H1 (cell line): ENCODE measurements at regions not wholly inside any gene's neighbourhood (a gene's known extent, or its start where the extent isn't known, plus 50 kb on each side); places are given as distances from the start of the nearest gene placed in this dataset.

Experiments
- CTCF ChIA-PET: fragments of 300-600 bp; sonication (Branson Sonifier 250); formaldehyde crosslinking; loops from one replicate; lab custom pipeline; 2021; ENCODE audit not compliant: partially characterized antibody; lab: Charles Lee
- POLR2A ChIA-PET: fragments of 300-600 bp; sonication (Branson Sonifier 250); formaldehyde crosslinking; loops from one replicate; lab custom pipeline; 2021; ENCODE audit warnings: inconsistent platforms; ENCODE audit not compliant: partially characterized antibody; lab: Charles Lee
- DNase-seq, 2 experiments: peaks; one replicate each; pipeline versions ENCODE4 v3.0.0 to v3.0.0-alpha.2; 2010 to 2022; ENCODE audit warnings: low spot score in 2 of 2, low read depth in 1 of 2, mixed read lengths in 1 of 2
- FAIRE-seq: peaks from 2 replicates; lab custom pipeline; 2011; peaks lifted over from hg19 to GRCh38; lab: Jason Lieb, UNC
- H2AFZ ChIP-seq: 2 replicates; pipeline ENCODE4 v1.8.1; 2012; ENCODE audit warnings: low read length, inconsistent platforms
- H2AK5ac ChIP-seq: 2 replicates; pipeline ENCODE4 v1.6.1; 2013; ENCODE audit warnings: low read depth, low read length
- H2BK120ac ChIP-seq: replicated peaks from 2 replicates; pipeline ENCODE3; 2013; ENCODE audit warnings: low read depth, low read length, inconsistent platforms
- H2BK12ac ChIP-seq: 2 replicates; pipeline ENCODE4 v1.6.1; 2013; ENCODE audit warnings: low read depth, low read length
- H2BK15ac ChIP-seq: 2 replicates; pipeline ENCODE4 v1.6.1; 2013; ENCODE audit warnings: low read length
- H2BK20ac ChIP-seq: 2 replicates; pipeline ENCODE4 v1.6.1; 2013; ENCODE audit warnings: low read length
- H2BK5ac ChIP-seq: 2 replicates; pipeline ENCODE4 v1.6.1; 2013; ENCODE audit warnings: low read depth, low read length
- H3K14ac ChIP-seq: 2 replicates; pipeline ENCODE4 v1.6.1; 2013; ENCODE audit warnings: inconsistent platforms; ENCODE audit not compliant: insufficient read length
- H3K18ac ChIP-seq: 2 replicates; pipeline ENCODE4 v1.6.1; 2013; ENCODE audit warnings: low read length; ENCODE audit errors: extremely low read depth
- H3K23ac ChIP-seq: 2 replicates; pipeline ENCODE4 v1.6.1; 2013; ENCODE audit warnings: inconsistent platforms; ENCODE audit not compliant: insufficient read length
- H3K23me2 ChIP-seq: 2 replicates; pipeline ENCODE4 v1.6.1; 2013; ENCODE audit warnings: low read depth, low read length
- H3K27ac ChIP-seq: 2 replicates; pipeline ENCODE4 v1.6.1; 2011; ENCODE audit warnings: low read depth, low read length, inconsistent platforms
- H3K27me3 ChIP-seq, 4 experiments: replicated peaks in 1 of 4; 1 replicate in 1 of 4; 2 replicates in 3 of 4; pipeline versions ENCODE4 v1.6.1 to v1.8.1; 2011 to 2013; ENCODE audit warnings: low read length in 3 of 4, mild to moderate bottlenecking in 3 of 4, inconsistent platforms in 2 of 4, mixed read lengths in 2 of 4, moderate library complexity in 1 of 4; ENCODE audit not compliant: control insufficient read depth in 3 of 4, insufficient read depth in 3 of 4; ENCODE audit errors: extremely low read depth in 1 of 4
- H3K36me3 ChIP-seq, 4 experiments: 2 replicates each; pipeline versions ENCODE4 v1.6.1 to v1.8.1; 2011 to 2013; ENCODE audit warnings: mild to moderate bottlenecking in 4 of 4, low read length in 3 of 4, moderate library complexity in 2 of 4, control low read depth in 1 of 4, inconsistent platforms in 1 of 4; ENCODE audit not compliant: insufficient read depth in 4 of 4, control insufficient read depth in 2 of 4
- H3K4ac ChIP-seq: replicated peaks from 2 replicates; pipeline ENCODE3; 2013; ENCODE audit warnings: low read length, low read depth, mixed read lengths, inconsistent platforms; ENCODE audit not compliant: insufficient read length
- H3K4me1 ChIP-seq, 4 experiments: replicated peaks in 1 of 4; 1 replicate in 1 of 4; 2 replicates in 3 of 4; pipeline versions ENCODE4 v1.6.1 to v1.8.1; 2011 to 2013; ENCODE audit warnings: low read length in 3 of 4, inconsistent platforms in 2 of 4, mixed read lengths in 1 of 4; ENCODE audit not compliant: insufficient read depth in 4 of 4, control insufficient read depth in 3 of 4
- H3K4me2 ChIP-seq, 2 experiments: 2 replicates each; pipeline versions ENCODE4 v1.6.1 to v1.8.1; 2011 to 2013; ENCODE audit warnings: low read depth in 2 of 2, low read length in 2 of 2, control low read depth in 1 of 2, inconsistent platforms in 1 of 2, mild to moderate bottlenecking in 1 of 2; ENCODE audit not compliant: insufficient read depth in 1 of 2
- H3K4me3 ChIP-seq, 4 experiments: fragments of 200-600, 300-600 bp in 1 of 4; sonication (generic), shearing (Covaris generic), sonication (Bioruptor Twin) in 1 of 4; 2 replicates each; pipeline versions ENCODE4 v1.5.1 to v1.8.1; 2011 to 2016; ENCODE audit warnings: low read length in 4 of 4, low read depth in 3 of 4, control low read depth in 2 of 4, inconsistent platforms in 2 of 4, mild to moderate bottlenecking in 2 of 4, mixed read lengths in 1 of 4, moderate library complexity in 1 of 4; ENCODE audit not compliant: insufficient read depth in 2 of 4; ENCODE audit errors: extremely low read depth in 1 of 4
- H3K56ac ChIP-seq: replicated peaks from 2 replicates; pipeline ENCODE3; 2013; ENCODE audit warnings: low read depth, mild to moderate bottlenecking, mixed read lengths, low read length, inconsistent platforms; ENCODE audit not compliant: insufficient read length
- H3K79me1 ChIP-seq: 2 replicates; pipeline ENCODE4 v1.6.1; 2013; ENCODE audit warnings: low read depth, low read length, control low read depth
- H3K79me2 ChIP-seq, 2 experiments: 2 replicates each; pipeline versions ENCODE4 v1.6.1 to v1.8.1; 2012 to 2013; ENCODE audit warnings: low read length in 2 of 2, mild to moderate bottlenecking in 2 of 2, inconsistent platforms in 1 of 2; ENCODE audit not compliant: insufficient read depth in 2 of 2, control insufficient read depth in 1 of 2
- H3K9ac ChIP-seq, 4 experiments: replicated peaks in 1 of 4; 1 replicate in 1 of 4; 2 replicates in 3 of 4; pipeline versions ENCODE4 v1.6.1 to v1.8.1; 2011 to 2013; ENCODE audit warnings: low read depth in 3 of 4, low read length in 3 of 4, control low read depth in 2 of 4, mild to moderate bottlenecking in 2 of 4, moderate library complexity in 2 of 4, inconsistent platforms in 1 of 4; ENCODE audit errors: extremely low read depth in 1 of 4
- H3K9me3 ChIP-seq, 2 experiments: 2 replicates each; pipeline versions ENCODE4 v1.6.1 to v1.8.1; 2012 to 2013; ENCODE audit warnings: mild to moderate bottlenecking in 2 of 2, moderate library complexity in 2 of 2, control low read depth in 1 of 2, inconsistent platforms in 1 of 2, low read depth in 1 of 2, low read length in 1 of 2, mixed read lengths in 1 of 2; ENCODE audit not compliant: insufficient read depth in 2 of 2
- H4K20me1 ChIP-seq, 2 experiments: replicated peaks in 1 of 2; 2 replicates each; pipeline versions ENCODE3 to v1.8.1; 2011 to 2013; ENCODE audit warnings: inconsistent platforms in 2 of 2, low read length in 2 of 2, mild to moderate bottlenecking in 1 of 2; ENCODE audit not compliant: insufficient read depth in 2 of 2, control insufficient read depth in 1 of 2
- H4K5ac ChIP-seq: 2 replicates; pipeline ENCODE4 v1.6.1; 2013; ENCODE audit warnings: low read length, low read depth, mixed read lengths, inconsistent platforms; ENCODE audit not compliant: insufficient read length
- H4K8ac ChIP-seq: 2 replicates; pipeline ENCODE4 v1.8.0; 2013; ENCODE audit warnings: mild to moderate bottlenecking, moderate library complexity, low read length, inconsistent platforms; ENCODE audit not compliant: insufficient read depth; ENCODE audit errors: extremely low read depth
- H4K91ac ChIP-seq: replicated peaks from 2 replicates; pipeline ENCODE3; 2013; ENCODE audit warnings: low read length, mixed read lengths, inconsistent platforms; ENCODE audit not compliant: insufficient read length
- ATF2 ChIP-seq: IDR thresholded peaks from 2 replicates; pipeline ENCODE4 v1.6.1; 2012; ENCODE audit warnings: low read length, inconsistent platforms
- BRCA1 ChIP-seq: IDR thresholded peaks from 2 replicates; pipeline ENCODE4 v1.6.1; 2012; ENCODE audit warnings: low read depth, low read length, improper control_type of control experiment
- CTBP2 ChIP-seq: IDR thresholded peaks from 2 replicates; pipeline ENCODE4 v1.7.0; 2011; ENCODE audit warnings: borderline replicate concordance, mild to moderate bottlenecking, moderate library complexity, mixed read lengths, low read length; ENCODE audit not compliant: insufficient read depth, insufficient read length
- EZH2 ChIP-seq: fragments of 200-600 bp; sonication (generic); IDR thresholded peaks from 2 replicates; pipeline ENCODE4 v1.7.1; 2012; ENCODE audit warnings: low read depth, mild to moderate bottlenecking, moderate library complexity, low read length, inconsistent platforms; ENCODE audit not compliant: severe bottlenecking
- FOSL1 ChIP-seq: IDR thresholded peaks from 2 replicates; pipeline ENCODE4 v1.6.1; 2011; ENCODE audit warnings: mild to moderate bottlenecking, low read depth, low read length, moderate library complexity; ENCODE audit not compliant: insufficient read depth
- HDAC6 ChIP-seq: IDR thresholded peaks from one replicate; pipeline ENCODE4 v1.7.1; 2012; ENCODE audit warnings: low read depth, mild to moderate bottlenecking, inconsistent platforms, low read length, moderate library complexity
- JUN ChIP-seq: IDR thresholded peaks from 2 replicates; pipeline ENCODE4 v1.6.1; 2011; ENCODE audit warnings: low read depth, mild to moderate bottlenecking, improper control_type of control experiment, low read length
- KDM1A ChIP-seq: fragments of 200-600, 300-600 bp; sonication (generic); IDR thresholded peaks from 2 replicates; pipeline ENCODE4 v1.7.1; 2016; ENCODE audit warnings: mild to moderate bottlenecking, low read length, borderline replicate concordance
- POLR2AphosphoS5 ChIP-seq: IDR thresholded peaks from 2 replicates; pipeline ENCODE4 v1.6.1; 2011; ENCODE audit warnings: low read depth, low read length
- POU5F1 ChIP-seq: IDR thresholded peaks from 2 replicates; pipeline ENCODE4 v1.6.1; 2011; ENCODE audit warnings: low read depth, mild to moderate bottlenecking, low read length, moderate library complexity
- TAF7 ChIP-seq: optimal IDR thresholded peaks from 2 replicates; pipeline ENCODE3; 2011; ENCODE audit warnings: low read depth, mild to moderate bottlenecking, inconsistent platforms, low read length, moderate library complexity, borderline replicate concordance
- WGBS, 2 experiments: shearing (Covaris generic) in 1 of 2; methylation state at CpG; one replicate each; pipeline versions ENCODE4 v1.1.6 to v1.1.7; 2013 to 2015; ENCODE audit warnings: low lambda C conversion rate in 2 of 2, mixed read lengths in 2 of 2, inconsistent platforms in 1 of 2, low coverage in 1 of 2, missing lambda C conversion rate in 1 of 2; ENCODE audit not compliant: insufficient replicate concordance in 2 of 2, insufficient coverage in 1 of 2, insufficient read length in 1 of 2; ENCODE audit errors: extremely low coverage in 1 of 2, missing lambda C conversion rate in 1 of 2; 5-methylcytosine and 5-hydroxymethylcytosine counted together

- FAIRE-seq (no peak), DNase-seq (no peak)
- Histone ChIP-seq H3K36me3 (no peaks in the 10 kb centered on the region), H3K4me2 (no peak overlapping the region), H3K23me2 (no peaks in the 10 kb centered on the region), H3K9me3 (no peaks in the 10 kb centered on the region), H3K4ac (no peak overlapping the region), H3K27me3 (no peaks in the 10 kb centered on the region), H4K5ac (no peak overlapping the region), H2BK15ac (no peak overlapping the region), H3K4me1 (no peaks in the 10 kb centered on the region; a peak in 1 of 7 replicates), H3K23ac (no peak overlapping the region), H2AK5ac (no peak overlapping the region), H4K8ac (no peak overlapping the region), H4K20me1 (no peaks in the 10 kb centered on the region), H2BK20ac (no peak overlapping the region), H4K91ac (no peak overlapping the region), H3K4me3 (no peak overlapping the region), H3K79me1 (no peaks in the 10 kb centered on the region), H2BK120ac (no peak overlapping the region), H3K14ac (no peak overlapping the region), H3K18ac (no peak overlapping the region), H2BK5ac (no peak overlapping the region), H3K27ac (no peak overlapping the region), H2AFZ (no peak overlapping the region), H3K56ac (no peak overlapping the region), H2BK12ac (no peak overlapping the region), H3K9ac (no peak overlapping the region), H3K79me2 (no peaks in the 10 kb centered on the region)
- 88% methylated on average over 2 of the region's 2 CpGs; no CpG with 5 or more reads in 1 of the 2 experiments for WGBS, 2 experiments
- POLR2A ChIA-PET, result no interaction called here
- CTCF ChIA-PET, result interaction anchor here (0.8 kb wide), 1 partner anchor 18 kb away, joined by 4 read pairs; no protein-coding TSS in a partner anchor
- TF ChIP-seq JUN (no peak), POLR2AphosphoS5 (no peak), HDAC6 (no peak), CTBP2 (no peak), TAF7 (no peak), EZH2 (no peak), BRCA1 (no peak), ATF2 (no peak), FOSL1 (no peak), KDM1A (no peak), POU5F1 (no peak)
These were observed 567.1 kb downstream of the EDEM1 start for GRCh38 chr3:5754602-5755001.
